H1 (cell line): ENCODE measurements at regions not wholly inside any gene's neighbourhood (a gene's known extent, or its start where the extent isn't known, plus 50 kb on each side); places are given as distances from the start of the nearest gene placed in this dataset.

Source experiments
- CEBPB ChIP-seq: IDR thresholded peaks from 2 replicates; pipeline ENCODE4 v1.6.1; 2012; ENCODE audit warnings: low read depth, low read length
- MAFK ChIP-seq: IDR thresholded peaks from 2 replicates; pipeline ENCODE4 v1.6.1; 2012; ENCODE audit warnings: low read depth, mild to moderate bottlenecking, improper control_type of control experiment, low read length
- NRF1 ChIP-seq: IDR thresholded peaks from 2 replicates; pipeline ENCODE4 v1.6.1; 2011; ENCODE audit warnings: mild to moderate bottlenecking, low read depth, low read length, improper control_type of control experiment
- RAD21 ChIP-seq, 2 experiments: IDR thresholded peaks in 1 of 2; conservative IDR thresholded peaks in 1 of 2; 2 replicates each; pipeline ENCODE4 v1.6.1; 2011; ENCODE audit warnings: low read depth in 2 of 2, low read length in 2 of 2, improper control_type of control experiment in 1 of 2, inconsistent platforms in 1 of 2, mild to moderate bottlenecking in 1 of 2, moderate library complexity in 1 of 2
- RBBP5 ChIP-seq: IDR thresholded peaks from 2 replicates; pipeline ENCODE4 v1.7.1; 2012; ENCODE audit warnings: low read depth, mild to moderate bottlenecking, inconsistent platforms, low read length, moderate library complexity, borderline replicate concordance
- SUZ12 ChIP-seq: fragments of 200-600 bp; sonication (generic); IDR thresholded peaks from 2 replicates; pipeline ENCODE4 v1.6.1; 2012; ENCODE audit warnings: mild to moderate bottlenecking, inconsistent platforms, low read length, moderate library complexity, mixed read lengths
- TAF1 ChIP-seq: IDR thresholded peaks from 2 replicates; pipeline ENCODE4 v1.6.1; 2011; ENCODE audit warnings: mild to moderate bottlenecking, low read depth, low read length
- TF ChIP-seq, protein P1 (sequence below), 3 experiments: IDR thresholded peaks; 1 replicate in 2 of 3; 2 replicates in 1 of 3; pipeline versions ENCODE4 v1.5.1 to v1.6.1; 2011; ENCODE audit warnings: low read length in 3 of 3, mild to moderate bottlenecking in 3 of 3, inconsistent platforms in 2 of 3, low read depth in 1 of 3, moderate library complexity in 1 of 3; ENCODE audit not compliant: insufficient read depth in 1 of 3; ENCODE audit errors: control extremely low read depth in 1 of 3

DNA sequence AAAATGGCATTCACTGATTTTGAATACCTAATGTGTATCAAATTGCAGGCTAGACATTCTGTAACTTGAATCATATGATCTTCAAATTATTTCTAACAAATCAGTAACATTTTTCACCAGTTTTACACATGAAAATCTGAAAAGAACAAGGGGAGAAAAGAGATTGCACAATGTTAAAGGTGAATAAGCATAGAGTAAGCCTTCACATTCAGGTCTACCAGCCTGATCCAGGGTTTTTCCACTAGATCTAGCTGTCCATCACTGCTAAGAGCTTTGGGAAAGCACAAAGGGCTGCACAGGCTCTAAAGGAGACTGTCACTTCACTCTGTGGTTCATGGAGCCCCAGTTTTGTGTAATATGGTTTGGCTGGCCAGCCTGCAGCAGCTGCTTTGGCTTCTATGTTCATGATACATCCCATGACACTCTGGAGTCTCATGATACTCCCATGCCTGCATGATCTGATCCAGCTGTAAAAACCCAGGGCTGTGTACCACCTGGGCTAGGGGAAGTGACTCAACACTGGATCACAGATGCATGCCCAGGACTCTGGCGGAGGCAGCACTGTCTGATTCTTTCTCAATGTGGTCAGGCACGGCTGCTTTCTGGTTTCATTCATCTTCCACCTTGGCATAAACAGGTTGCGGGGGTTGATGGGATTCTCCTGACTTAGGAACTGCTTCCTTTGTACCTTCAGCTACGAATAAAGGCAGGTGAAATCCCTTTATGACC lies 859.7 kb downstream of the GALC start:
- TF ChIP-seq, protein P1, sequence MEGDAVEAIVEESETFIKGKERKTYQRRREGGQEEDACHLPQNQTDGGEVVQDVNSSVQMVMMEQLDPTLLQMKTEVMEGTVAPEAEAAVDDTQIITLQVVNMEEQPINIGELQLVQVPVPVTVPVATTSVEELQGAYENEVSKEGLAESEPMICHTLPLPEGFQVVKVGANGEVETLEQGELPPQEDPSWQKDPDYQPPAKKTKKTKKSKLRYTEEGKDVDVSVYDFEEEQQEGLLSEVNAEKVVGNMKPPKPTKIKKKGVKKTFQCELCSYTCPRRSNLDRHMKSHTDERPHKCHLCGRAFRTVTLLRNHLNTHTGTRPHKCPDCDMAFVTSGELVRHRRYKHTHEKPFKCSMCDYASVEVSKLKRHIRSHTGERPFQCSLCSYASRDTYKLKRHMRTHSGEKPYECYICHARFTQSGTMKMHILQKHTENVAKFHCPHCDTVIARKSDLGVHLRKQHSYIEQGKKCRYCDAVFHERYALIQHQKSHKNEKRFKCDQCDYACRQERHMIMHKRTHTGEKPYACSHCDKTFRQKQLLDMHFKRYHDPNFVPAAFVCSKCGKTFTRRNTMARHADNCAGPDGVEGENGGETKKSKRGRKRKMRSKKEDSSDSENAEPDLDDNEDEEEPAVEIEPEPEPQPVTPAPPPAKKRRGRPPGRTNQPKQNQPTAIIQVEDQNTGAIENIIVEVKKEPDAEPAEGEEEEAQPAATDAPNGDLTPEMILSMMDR (IDR thresholded peaks at IDR 0.05; ENCODE audit: control extremely low read depth in 1 of 3, insufficient read depth in 1 of 3, low read depth in 1 of 3, low read length in 3 of 3), result no peak
- TF ChIP-seq TAF1 (no peak), CEBPB (no peak), MAFK (no peak), RAD21 (IDR thresholded peaks at IDR 0.05 in 1 of 2, conservative IDR thresholded peaks at IDR 0.05 in 1 of 2; ENCODE audit: low read depth in 2 of 2, low read length in 2 of 2) (no peak), NRF1 (no peak), SUZ12 (no peak), RBBP5 (no peak)
